Liver (tissue), 3 donors: ENCODE measurements at regions not wholly inside any gene's neighbourhood (a gene's known extent, or its start where the extent isn't known, plus 50 kb on each side); places are given as distances from the start of the nearest gene placed in this dataset.

ENCODE experiments used
- CTCF ChIP-seq: fragments of 150-350 bp; IDR thresholded peaks from 2 replicates; pipeline ENCODE4 v1.5.1; 2017; ENCODE audit warnings: improper control_type of control experiment, low read depth, low read length; ENCODE audit not compliant: missing input control
- NR2F2 ChIP-seq: IDR thresholded peaks from 2 replicates; pipeline ENCODE4 v1.6.1; 2016; ENCODE audit warnings: antibody characterized with exemption
- RAD21 ChIP-seq, 2 donors: IDR thresholded peaks; 2 replicates each; pipeline ENCODE4 v1.6.1; 2016; ENCODE audit warnings: antibody characterized with exemption in 2 of 2, mild to moderate bottlenecking in 2 of 2
- REST ChIP-seq: IDR thresholded peaks from 2 replicates; pipeline ENCODE4 v1.6.1; 2016; ENCODE audit warnings: antibody characterized with exemption, mild to moderate bottlenecking
- TAF1 ChIP-seq: conservative IDR thresholded peaks from 2 replicates; pipeline ENCODE4 v1.6.1; 2016; ENCODE audit warnings: antibody characterized with exemption, mild to moderate bottlenecking
- donor health status: healthy.
- donor health status: healthy.

GRCh38 chr10:69684020-69684980 is 54.3 kb downstream of the FAM241B start:
- no peak for TF ChIP-seq CTCF
- peak; percentile 63 for TF ChIP-seq TAF1
- TF ChIP-seq NR2F2 = peak; percentile 95
- TF ChIP-seq RAD21 (IDR thresholded peaks at IDR 0.05) = peak in 1 of 2 donors; percentile 2
- peak; percentile 78 for TF ChIP-seq REST
